Astrocyte of the cerebellum (primary cell): ENCODE measurements at regions not wholly inside any gene's neighbourhood (a gene's known extent, or its start where the extent isn't known, plus 50 kb on each side); places are given as distances from the start of the nearest gene placed in this dataset.
"Not testable (repeated sequence)": the region's sequence is repeated elsewhere in the genome, so short reads cannot be mapped to it uniquely, and the experiment has no call there.

Source experiments
- DNase-seq: peaks from one replicate; pipeline ENCODE4 v3.0.0-alpha.2; 2011; ENCODE audit warnings: low read depth
- H3K4me3 ChIP-seq: 2 replicates; pipeline ENCODE4 v1.5.1; 2011; ENCODE audit warnings: mild to moderate bottlenecking, low read depth, low read length, moderate library complexity
- CTCF ChIP-seq: IDR thresholded peaks from 2 replicates; pipeline ENCODE4 v1.5.1; 2012; ENCODE audit warnings: low read length, low read depth, moderate library complexity, mild to moderate bottlenecking; ENCODE audit errors: missing control alignments
- in situ Hi-C: cut with HindIII; loops from 2 replicates; pipeline ENCODE4 v1.10.0; 2017; ENCODE audit warnings: low sequenced_read_pairs

- H3K4me3 ChIP-seq: no peak overlapping the region
- TF ChIP-seq CTCF: no peak
- no peak for DNase-seq
- in situ Hi-C loops: no loop called here
Observed at GRCh38 chr18:8522756-8523155, 86.5 kb upstream of the RAB12 start.

GRCh38 chr18:8525692-8526091 is 83.5 kb upstream of the RAB12 start:
- no peak for DNase-seq
- no peak for TF ChIP-seq CTCF
- no peak overlapping the region for H3K4me3 ChIP-seq
- in situ Hi-C loops: no loop called here

GRCh38 chr18:8526332-8526731 is 82.9 kb upstream of the RAB12 start:
- no peak for TF ChIP-seq CTCF
- no peak overlapping the region for H3K4me3 ChIP-seq
- in situ Hi-C loops: no loop called here
- DNase-seq: no peak

- in situ Hi-C loops: no loop called here
- TF ChIP-seq CTCF: no peak
- no peak for DNase-seq
- no peak overlapping the region for H3K4me3 ChIP-seq
Observed at GRCh38 chr18:8529609-8530008, 79.6 kb upstream of the RAB12 start.

GRCh38 chr18:8531084-8531483 is 78.2 kb upstream of the RAB12 start:
- H3K4me3 ChIP-seq, DNase-seq, in situ Hi-C loops: not testable (repeated sequence)

GRCh38 chr18:8536231-8536630 is 73.0 kb upstream of the RAB12 start:
- H3K4me3 ChIP-seq: no peak overlapping the region
- TF ChIP-seq CTCF: no peak
- in situ Hi-C loops: no loop called here
- DNase-seq: no peak

- no peak for TF ChIP-seq CTCF
- no peak for DNase-seq
- H3K4me3 ChIP-seq: no peak overlapping the region
- in situ Hi-C loops: no loop called here
Observed at GRCh38 chr18:8536922-8537321, 72.3 kb upstream of the RAB12 start.
